ENCODE measurements at regions not wholly inside any gene's neighbourhood (a gene's known extent, or its start where the extent isn't known, plus 50 kb on each side); places are given as distances from the start of the nearest gene placed in this dataset.

GRCh38 chr18:51955136-51955535, 384.9 kb upstream of the DCC start:
- no peak for DNase-seq

- no peak for DNase-seq
Observed at GRCh38 chr18:51957001-51957400, 383.0 kb upstream of the DCC start.

- no peak for DNase-seq
Observed at GRCh38 chr18:51980101-51980500, 359.9 kb upstream of the DCC start.

DNA sequence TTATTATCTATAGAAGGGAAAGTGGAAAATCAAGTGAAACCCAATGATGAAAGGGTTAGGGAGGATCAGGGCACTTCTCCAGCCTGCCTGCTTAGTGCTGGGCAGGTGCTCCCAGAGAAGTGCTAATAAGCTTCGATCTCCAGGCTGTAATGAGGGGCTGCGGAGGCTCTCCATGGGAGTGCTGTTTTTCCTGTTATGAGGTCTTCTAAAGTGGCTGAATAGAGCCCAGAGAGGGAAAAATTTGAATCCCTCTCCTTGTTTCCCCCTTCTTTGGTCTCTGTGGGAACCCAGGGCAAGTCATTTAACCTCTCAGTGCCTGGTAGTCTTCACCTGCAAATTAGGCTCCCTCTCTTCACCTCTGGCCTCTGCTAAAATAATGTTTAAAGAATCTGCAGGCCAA, 351.7 kb upstream of the DCC start:
- no peak for DNase-seq

GRCh38 chr18:51997129-51997528, 342.9 kb upstream of the DCC start:
- no peak for DNase-seq

DNA sequence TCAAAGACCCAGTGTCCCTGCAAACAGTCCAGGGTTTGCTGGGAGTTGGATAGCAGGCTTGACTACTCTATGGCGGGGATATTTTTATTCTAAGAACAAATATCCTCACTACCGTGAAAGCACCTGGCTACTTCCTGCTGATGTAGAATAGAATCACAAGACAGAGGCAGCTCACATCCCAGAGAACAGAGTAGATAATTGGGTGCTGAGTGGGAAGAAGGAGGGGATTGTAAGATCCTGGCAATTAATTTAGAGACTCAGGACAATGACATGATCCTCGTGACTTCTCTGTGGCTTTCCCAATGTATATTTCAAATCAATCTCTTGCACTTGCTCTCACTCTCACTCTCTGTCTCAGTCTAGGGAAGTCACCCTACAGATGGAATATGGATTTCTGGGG, 341.9 kb upstream of the DCC start:
- no peak for DNase-seq

DNA sequence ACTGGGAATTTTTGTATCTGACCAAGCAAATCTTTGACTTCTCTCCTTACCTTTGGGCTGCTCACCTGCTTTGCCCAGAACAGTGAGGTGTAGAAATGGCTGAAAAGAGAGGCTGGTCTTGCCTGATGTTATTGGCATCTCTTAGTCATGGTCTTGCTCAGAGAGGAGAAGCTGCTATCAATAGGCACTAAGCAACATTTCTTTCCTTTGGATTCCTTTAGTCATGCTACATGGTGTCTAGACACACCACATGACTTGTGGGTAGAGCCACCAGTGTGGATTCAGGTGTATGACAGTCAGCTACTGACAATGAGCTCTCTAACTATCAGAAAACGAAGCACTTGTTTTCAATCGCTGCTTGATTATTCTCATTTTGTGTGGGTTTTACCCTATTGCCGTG, 341.3 kb upstream of the DCC start:
- no peak for DNase-seq

DNA sequence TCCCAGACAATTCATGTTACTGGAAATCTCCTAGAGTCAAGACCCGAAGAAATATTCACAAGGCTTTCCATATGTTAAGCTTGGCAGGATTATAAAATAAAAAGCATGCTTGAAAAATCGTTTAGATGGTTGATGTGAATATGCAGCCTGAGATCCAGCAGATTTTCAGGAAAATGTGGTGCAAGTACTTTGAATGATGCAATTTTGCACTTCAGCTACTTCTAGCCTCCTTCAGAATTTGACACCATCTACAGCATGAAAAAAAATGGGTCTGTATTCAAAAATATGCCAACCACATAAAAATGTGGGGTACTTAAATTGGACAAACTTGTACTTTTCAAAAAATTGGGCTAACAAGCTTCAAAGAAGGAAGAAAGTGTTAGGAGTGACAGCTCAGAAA, 340.6 kb upstream of the DCC start:
- DNase-seq = no peak

GRCh38 chr18:52000435-52000834, 339.6 kb upstream of the DCC start:
- no peak for DNase-seq

DNA sequence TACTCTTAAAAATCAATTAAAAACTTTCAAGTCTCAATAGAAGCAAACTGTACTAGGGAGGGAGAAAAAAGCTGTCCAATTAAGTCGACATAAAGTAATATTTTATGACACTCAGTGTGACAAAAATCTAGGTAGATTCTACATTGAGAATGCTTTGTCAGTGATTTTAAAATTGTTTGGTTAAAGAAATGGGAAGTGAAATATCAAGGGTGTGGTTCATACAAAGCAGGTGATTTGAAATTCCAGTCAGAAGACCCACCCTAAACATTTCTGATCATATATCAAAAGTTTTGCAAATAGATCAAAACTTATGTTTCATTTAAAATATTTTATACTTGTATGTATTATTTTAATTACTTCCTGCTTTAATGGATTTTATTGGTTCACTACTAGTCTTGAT, 338.9 kb upstream of the DCC start:
- DNase-seq = no peak

- no peak for DNase-seq
Observed at GRCh38 chr18:52002600-52002999, 337.4 kb upstream of the DCC start.

- DNase-seq = no peak
Observed at GRCh38 chr18:52007105-52007504, 332.9 kb upstream of the DCC start.

DNA sequence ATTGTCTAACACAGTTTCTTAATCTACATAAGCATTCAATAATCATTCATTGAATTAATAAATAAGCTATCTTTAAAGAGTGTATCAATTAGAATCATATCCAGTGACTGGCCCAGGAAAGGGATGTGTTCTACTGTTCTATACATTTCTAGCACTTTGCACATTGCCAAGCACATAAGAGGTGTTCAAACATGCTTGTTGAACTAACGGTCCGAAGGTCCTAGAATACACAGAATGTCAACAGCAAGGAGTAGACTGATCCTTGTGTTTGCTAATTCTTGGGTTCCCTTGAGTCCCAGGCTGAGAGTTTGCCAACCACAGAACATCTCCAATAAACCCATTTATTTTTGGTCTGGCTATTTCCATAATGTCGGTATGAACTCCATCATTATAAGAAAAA, 331.7 kb upstream of the DCC start:
- no peak for DNase-seq

- no peak for DNase-seq
Observed at GRCh38 chr18:52008736-52009135, 331.3 kb upstream of the DCC start.

GRCh38 chr18:52009958-52010357, 330.0 kb upstream of the DCC start:
- DNase-seq = no peak

- DNase-seq = no peak
Observed at GRCh38 chr18:52045946-52046675, 293.9 kb upstream of the DCC start.

GRCh38 chr18:52046842-52047241, 293.2 kb upstream of the DCC start:
- DNase-seq = no peak

- DNase-seq = no peak
Observed at GRCh38 chr18:52054324-52054723, 285.7 kb upstream of the DCC start.

DNA sequence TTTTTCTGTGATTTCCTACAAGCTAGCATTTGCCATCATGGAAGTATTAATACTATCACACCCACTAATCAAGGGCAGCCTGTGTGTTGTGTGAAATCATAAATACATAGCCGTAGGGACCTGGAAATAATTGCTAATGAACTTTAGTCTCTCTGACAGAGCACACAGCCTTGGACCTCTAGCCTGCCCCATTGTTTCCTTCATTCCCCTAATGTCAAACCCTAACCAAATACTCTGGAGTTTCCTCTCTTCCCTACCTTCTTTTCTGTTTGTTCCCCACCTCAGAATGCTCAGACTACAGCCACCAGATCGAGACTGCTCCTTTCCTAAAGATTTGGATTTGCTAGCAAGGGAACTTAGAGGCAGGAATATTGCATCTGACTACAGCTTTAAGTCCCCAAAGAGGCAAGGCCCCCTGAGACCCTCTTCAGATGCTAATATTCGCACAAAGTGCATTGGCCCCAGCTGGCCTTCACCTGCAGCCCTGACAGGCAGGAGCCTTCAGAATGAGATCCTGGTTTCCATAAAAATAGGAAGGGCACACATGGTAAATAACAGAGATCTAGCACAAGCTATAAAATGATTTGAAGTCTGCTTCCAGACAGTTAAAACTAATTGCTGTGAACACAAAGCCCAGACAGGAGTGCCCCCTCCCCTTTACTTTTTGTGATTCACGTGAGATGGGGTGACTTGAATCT, 279.2 kb upstream of the DCC start:
- DNase-seq = no peak

DNA sequence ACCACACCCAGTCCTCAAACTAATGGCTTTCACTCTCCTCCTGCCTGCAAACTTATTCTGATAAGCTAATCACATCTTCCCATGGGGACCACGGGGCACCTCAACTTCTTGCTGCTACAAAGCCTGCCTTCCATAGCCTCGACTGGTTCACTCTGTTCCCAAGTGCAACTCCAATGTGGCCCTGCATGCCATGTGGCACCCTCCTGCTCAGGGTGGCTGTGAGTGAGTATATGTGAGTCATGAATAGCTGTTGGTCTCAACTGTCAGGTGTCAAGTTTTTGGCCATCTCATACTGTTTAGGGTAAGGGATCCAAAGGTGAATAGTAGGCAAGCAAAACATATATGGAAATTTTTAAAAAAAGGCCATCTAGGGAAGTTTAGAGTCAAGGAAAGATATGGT, 276.1 kb upstream of the DCC start:
- no peak for DNase-seq

GRCh38 chr18:52069201-52069600, 270.8 kb upstream of the DCC start:
- no peak for DNase-seq

DNA sequence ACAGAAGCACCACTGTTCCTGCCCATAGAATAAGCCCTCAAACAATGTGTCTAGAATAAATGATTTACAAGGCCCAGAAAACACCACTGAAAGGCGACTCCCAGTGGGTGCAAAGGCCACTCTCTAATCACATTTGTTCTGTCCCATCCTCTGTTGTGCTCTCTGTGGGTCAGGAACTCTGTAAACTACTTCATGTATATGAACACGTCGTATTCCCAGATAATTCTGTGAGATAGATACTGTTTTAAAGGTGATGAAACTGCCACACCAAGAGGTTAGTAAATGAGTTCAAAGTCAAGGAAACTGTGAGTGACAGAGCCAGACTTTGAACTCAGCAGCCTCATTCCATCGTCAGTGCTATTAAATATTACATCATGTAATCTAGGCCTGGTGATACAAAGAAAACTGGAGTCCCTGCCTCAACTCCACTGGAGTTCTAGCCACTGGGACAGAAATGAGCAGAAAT, 269.7 kb upstream of the DCC start:
- DNase-seq = no peak

GRCh38 chr18:52077251-52077983, 262.6 kb upstream of the DCC start:
- DNase-seq = no peak

- no peak for DNase-seq
Observed at GRCh38 chr18:52082246-52082645, 257.8 kb upstream of the DCC start.

Data from activated gamma-delta T cell (primary cell).